UCSD-AML1 (cell line): ENCODE measurements at regions not wholly inside any gene's neighbourhood (a gene's known extent, or its start where the extent isn't known, plus 50 kb on each side); places are given as distances from the start of the nearest gene placed in this dataset.
"Not testable (repeated sequence)": the region's sequence is repeated elsewhere in the genome, so short reads cannot be mapped to it uniquely, and the experiment has no call there.

Experiments used
- DNase-seq: peaks from one replicate; lab custom pipeline; 2025; ENCODE audit not compliant: unreplicated experiment; lab: John Stamatoyannopoulos, UW

GRCh38 chr22:22371031-22371541 is 126.5 kb downstream of the VPREB1 start:
- peak; percentile 27 for DNase-seq

GRCh38 chr22:22372086-22372485 is 127.5 kb downstream of the VPREB1 start:
- no peak for DNase-seq

GRCh38 chr22:22374163-22374562 is 129.6 kb downstream of the VPREB1 start:
- DNase-seq, result no peak

GRCh38 chr22:22374579-22374978 is 130.0 kb downstream of the VPREB1 start:
- DNase-seq, result no peak

- DNase-seq, result no peak
Measured at GRCh38 chr22:22375576-22376351, 131.2 kb downstream of the VPREB1 start.

GRCh38 chr22:22376352-22376706 is 131.7 kb downstream of the VPREB1 start:
- DNase-seq, result no peak

- DNase-seq, result not testable (repeated sequence)
Measured at GRCh38 chr22:22376884-22377283, 131.7 kb downstream of the ZNF280B start.

- DNase-seq, result no peak
Measured at GRCh38 chr22:22377335-22377734, 131.2 kb downstream of the ZNF280B start.

- DNase-seq, result no peak
Measured at GRCh38 chr22:22378446-22379415, 129.8 kb downstream of the ZNF280B start.

GRCh38 chr22:22380098-22381030 is 128.2 kb downstream of the ZNF280B start:
- DNase-seq, result no peak

GRCh38 chr22:22381292-22381691 is 127.2 kb downstream of the ZNF280B start:
- DNase-seq, result not testable (repeated sequence)

- no peak for DNase-seq
Measured at GRCh38 chr22:22384267-22384666, 124.3 kb downstream of the ZNF280B start.

GRCh38 chr22:22384668-22385244 is 123.8 kb downstream of the ZNF280B start:
- no peak for DNase-seq

GRCh38 chr22:22386602-22387385 is 121.7 kb downstream of the ZNF280B start:
- DNase-seq, result no peak

- no peak for DNase-seq
Measured at GRCh38 chr22:22387386-22387736, 121.2 kb downstream of the ZNF280B start.

GRCh38 chr22:22388090-22388489 is 120.5 kb downstream of the ZNF280B start:
- DNase-seq, result no peak

- DNase-seq, result no peak
Measured at GRCh38 chr22:22388494-22388893, 120.0 kb downstream of the ZNF280B start.

GRCh38 chr22:22389467-22389866 is 119.1 kb downstream of the ZNF280B start:
- no peak for DNase-seq

GRCh38 chr22:22390989-22391388 is 117.6 kb downstream of the ZNF280B start:
- DNase-seq, result no peak

- no peak for DNase-seq
Measured at GRCh38 chr22:22391543-22391942, 117.0 kb downstream of the ZNF280B start.
